NCI-H1694 treated with DMSO at 0.1 percent for 48 hours (cell line): ENCODE measurements at regions not wholly inside any gene's neighbourhood (a gene's known extent, or its start where the extent isn't known, plus 50 kb on each side); places are given as distances from the start of the nearest gene placed in this dataset.

ENCODE experiments used
- DNase-seq: peaks from one replicate; lab custom pipeline; 2025; lab: John Stamatoyannopoulos, UW

DNA sequence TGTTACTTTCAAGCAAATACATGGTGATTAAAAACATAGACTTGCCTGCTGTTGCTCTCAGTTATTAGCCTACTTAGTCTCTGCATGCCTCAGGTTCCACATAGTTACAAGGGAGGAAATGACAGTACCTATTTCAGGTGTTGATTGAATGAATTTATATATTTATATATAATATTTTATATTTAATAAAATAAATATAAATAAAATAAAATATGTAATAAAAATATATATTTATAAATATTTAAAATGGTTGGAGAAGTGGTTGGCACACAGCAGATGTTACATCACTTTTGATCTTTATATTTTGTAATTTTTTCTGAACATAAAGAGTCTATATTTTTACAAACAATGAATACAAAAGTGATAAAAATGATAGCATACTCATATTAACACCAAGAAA, 716.0 kb upstream of the EYS start:
- no peak for DNase-seq

DNA sequence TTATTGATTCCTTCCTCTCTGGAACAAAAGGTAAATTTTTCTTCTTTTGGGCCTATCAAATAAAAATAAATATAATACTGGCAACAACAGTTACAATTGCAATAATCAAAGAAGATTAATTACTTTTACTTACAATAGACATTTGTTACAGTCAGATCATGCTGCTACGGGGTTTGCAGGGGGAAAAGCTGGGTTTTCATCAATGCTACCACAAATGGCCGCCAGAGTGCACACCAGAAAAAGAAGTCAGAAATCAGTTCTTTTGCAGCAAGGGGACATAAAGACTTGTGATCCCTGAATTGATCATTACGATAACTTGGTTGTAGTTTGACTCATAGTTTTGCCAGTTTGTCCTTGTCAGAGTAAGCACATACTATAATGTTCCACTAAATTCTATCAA, 714.5 kb upstream of the EYS start:
- DNase-seq, result no peak

DNA sequence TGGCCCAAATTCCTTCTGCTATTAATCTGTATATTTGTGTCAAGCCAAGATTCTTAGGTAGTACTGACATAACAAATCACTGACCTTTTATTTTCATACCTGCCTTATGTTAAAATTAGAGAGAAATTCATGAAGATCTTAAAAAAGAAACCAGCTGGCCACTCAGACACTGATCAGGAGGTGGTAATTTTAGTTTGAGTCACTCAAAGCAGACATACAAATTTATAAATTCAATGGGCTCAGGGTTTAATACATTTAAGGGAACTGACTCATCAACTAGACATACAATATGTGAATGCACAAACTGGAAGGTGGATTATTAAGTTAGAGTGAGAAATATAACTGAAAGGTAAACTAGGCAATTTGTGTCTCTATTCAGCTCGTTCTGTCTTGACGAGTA, 711.9 kb upstream of the EYS start:
- no peak for DNase-seq

DNA sequence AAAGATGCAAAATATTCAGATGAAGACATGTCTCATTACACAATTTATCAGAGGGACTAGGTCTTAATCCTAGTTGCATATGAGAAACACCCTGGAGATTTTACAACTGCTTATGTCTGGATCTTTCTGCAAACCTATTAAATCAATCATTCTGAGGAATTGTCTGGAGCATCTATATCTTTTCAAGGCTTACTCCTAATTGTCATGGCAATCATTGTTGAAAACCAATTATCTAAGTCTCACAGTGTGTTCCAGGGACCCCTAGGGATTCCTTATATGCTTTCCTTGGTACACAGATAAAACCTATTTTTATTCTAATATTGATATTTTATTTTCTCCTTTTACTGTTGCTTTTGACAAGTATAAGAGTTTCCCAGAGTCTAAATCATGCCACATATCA, 696.9 kb upstream of the EYS start:
- DNase-seq, result no peak

DNA sequence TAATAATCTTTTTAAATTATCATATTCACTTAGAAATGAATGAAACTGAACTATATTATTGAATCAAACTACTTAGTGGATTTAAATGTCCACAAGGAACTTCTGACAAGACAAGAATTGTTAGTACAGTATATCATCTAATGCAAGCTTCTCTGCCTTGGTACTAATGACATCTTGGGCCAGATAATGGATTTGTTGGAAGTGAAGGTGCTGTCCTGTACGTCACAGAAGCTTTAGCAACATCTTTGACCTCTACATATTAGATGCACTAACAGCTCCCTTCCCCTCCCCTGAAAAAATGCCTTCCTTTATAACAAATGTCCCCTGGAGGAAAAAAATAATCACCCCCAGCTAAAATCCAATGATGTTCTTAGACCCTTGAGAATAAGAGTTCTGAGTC, 695.8 kb upstream of the EYS start:
- no peak for DNase-seq

- no peak for DNase-seq
Measured at GRCh38 chr6:66396549-66396948, 689.5 kb upstream of the EYS start.

GRCh38 chr6:66396145-66396544, 689.1 kb upstream of the EYS start:
- no peak for DNase-seq

DNA sequence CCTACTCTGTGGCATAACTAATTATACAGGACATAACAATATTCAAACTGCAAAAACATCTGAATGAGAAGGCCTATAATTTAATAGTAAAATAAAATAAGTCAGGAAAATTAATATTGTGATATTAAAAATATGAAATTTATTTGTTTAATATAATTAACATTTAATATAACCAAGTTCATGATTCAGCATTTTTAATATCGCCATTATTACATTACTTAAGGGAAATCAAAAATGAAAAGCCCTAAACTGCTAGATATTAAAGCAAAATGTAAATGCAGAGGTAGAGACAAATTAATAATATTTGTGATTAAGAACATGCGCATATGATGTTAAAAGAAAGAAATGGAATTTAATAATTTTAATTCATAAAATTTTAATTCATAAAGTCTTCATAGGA, 683.4 kb upstream of the EYS start:
- no peak for DNase-seq

DNA sequence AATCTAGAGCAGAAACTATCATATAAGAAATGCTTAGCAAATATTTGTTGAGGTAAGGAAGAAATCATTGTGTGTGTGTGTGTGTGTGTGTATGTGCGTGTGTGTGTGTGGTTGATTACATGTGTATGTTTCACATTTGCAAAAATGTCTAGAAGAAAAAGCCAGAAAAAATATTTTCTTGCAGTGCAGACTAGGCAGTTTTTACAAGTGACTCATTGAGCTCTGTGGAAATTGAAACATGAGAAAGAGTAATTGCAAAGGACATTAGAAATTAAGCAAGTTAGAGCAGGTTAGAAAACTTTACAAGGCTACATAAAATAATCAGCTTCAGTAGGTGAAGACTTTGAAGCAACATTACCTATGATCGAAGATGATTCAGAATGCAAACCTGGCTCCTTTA, 669.0 kb upstream of the EYS start:
- DNase-seq, result no peak

- DNase-seq, result no peak
Measured at GRCh38 chr6:66369407-66369806, 662.4 kb upstream of the EYS start.

GRCh38 chr6:66362888-66363287, 655.9 kb upstream of the EYS start:
- no peak for DNase-seq

- DNase-seq, result no peak
Measured at GRCh38 chr6:66361886-66362285, 654.9 kb upstream of the EYS start.

DNA sequence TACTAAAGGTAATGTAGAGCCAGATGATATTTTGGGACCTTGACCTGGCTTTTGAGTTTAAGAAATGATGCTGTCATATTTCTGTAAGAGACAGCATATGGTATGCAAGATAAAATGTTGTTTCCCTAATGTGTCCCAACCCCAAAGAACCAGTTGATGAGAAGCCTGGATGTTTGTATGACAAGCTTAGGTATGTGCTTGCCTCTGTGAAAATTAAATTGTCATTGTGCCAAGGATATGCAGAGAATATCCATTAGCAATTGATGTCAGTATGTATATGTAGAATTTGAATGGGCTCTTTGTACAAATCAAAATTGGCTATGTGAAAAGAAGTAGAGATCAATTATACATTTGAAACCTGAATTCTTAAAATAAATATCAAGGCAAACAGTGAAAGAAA, 650.8 kb upstream of the EYS start:
- no peak for DNase-seq

GRCh38 chr6:66355471-66355870, 648.4 kb upstream of the EYS start:
- no peak for DNase-seq

DNA sequence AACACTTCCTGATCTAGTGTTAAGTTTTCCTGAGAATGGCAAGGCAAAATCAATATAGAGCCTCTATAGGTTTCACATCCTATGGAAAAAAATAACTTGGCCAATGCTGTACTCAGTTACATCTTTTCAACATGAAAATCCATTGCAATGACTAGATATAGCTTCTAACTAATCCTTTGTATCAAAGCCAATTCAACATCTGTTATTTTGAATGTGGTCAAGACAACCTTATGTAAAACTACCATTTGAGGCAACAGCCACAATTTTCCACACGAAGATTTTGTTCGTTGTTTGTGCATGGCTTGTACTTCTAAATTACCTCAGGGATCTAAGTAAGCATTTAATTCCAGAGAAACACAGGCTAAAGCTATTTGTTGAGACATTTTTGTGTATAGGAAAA, 637.8 kb upstream of the EYS start:
- no peak for DNase-seq

DNA sequence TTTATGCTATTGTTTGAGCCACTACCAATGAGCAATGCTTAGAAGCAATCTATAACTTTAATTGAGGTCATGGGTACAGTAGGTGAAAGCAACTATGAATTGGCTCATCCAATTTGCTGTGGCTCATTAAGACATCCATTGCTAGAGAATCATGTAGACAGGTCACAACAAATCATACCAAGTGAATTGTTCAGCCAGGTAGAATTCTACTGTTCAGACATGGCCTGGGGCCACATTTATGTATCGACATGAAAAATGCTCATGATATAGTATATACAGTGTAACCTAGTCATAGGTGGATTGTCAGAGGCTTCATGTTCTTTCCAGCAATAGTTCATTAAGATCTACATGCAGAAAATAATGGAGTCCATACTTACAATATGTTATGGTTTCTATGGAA, 633.7 kb upstream of the EYS start:
- no peak for DNase-seq

DNA sequence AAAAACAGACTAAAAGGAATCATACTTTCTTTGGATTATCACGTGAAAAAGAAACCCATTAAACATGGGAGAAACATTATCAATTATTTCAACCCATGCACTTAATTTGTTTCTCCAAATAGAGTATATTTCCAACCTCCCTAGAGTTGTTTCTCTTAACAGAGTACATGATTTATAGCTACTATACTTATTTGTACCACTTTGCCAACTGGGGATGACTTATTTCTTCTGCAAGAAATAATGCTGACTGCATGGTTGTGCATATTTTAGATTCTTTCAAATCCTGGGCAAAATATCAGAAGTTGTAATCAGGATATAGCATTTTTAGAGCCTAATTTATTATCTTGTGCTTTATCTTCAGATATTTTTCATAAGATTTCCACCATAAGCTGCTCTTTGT, 629.1 kb upstream of the EYS start:
- DNase-seq, result no peak

DNA sequence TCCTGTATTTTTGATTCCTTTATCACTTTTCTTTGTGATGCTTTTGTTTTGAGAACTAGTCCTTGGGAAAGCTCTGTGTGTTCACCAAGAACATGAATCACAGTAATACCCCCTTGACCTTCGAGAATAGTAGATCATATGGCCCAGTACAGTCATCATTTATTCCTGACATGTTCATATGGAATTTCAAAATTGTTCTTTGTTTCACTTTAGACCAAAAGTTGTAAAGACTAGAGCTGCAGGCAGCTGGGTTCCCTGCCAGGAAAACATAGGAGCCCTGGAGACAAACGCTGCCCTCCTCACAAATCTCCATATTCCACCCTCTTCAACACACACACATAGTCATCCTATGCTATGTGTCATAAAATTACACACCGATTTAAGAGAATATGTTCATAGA, 621.2 kb upstream of the EYS start:
- no peak for DNase-seq

DNA sequence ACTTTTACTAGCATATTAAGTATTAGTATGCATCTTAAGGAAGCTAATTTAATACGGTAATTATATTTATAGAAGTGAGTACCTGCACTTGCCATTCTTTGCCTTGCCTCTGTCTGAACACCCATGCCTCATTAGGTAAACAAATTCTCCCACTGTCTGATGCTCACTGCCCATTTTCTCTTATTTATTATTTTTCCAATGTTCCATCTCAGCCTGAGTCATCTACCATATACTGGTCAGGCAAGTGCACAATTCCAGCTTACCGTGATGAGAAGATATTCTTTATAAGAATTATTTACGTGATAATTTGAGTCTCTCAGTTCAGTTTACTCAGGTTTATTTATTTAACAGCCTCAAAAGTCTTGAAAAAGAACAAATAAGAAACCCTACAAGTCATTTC, 619.2 kb upstream of the EYS start:
- DNase-seq, result no peak

DNA sequence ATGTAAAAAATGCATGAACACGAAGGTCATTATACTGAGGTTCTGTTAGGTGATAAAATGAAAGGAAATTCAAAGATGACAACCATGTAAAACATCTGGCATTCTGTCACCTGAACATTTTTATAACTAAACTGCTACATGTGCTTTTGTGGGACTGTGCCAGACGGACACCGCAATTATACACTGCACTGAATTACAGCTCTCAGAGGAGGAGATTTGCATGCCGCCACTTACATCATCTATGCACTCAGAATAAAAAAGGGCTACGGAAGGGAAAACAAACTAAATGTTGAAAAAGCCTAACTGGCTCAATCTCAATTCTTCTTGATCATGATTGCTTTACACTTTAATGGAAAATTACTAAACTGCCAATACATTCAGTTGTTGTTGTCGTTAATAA, 614.0 kb upstream of the EYS start:
- DNase-seq, result no peak

DNA sequence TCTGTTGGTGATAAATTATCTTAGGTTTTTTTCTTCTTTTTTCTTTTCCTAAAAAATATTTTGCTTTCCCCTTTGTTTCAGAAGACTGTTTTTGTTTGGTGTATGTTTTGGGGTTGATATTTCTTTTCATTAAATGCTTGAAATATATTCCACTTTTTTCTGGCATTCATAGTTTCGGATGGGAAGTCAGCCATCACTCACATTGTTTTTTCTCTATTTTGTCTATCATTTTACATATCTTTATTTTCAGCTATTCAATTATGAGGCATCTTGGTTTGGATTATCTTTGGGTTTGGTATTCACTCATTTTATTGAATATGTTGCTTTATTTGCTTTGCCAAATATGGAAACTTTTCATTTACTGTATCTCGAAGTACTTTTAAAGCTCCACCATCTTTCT, 600.5 kb upstream of the EYS start:
- no peak for DNase-seq

GRCh38 chr6:66291905-66292304, 584.9 kb upstream of the EYS start:
- no peak for DNase-seq

DNA sequence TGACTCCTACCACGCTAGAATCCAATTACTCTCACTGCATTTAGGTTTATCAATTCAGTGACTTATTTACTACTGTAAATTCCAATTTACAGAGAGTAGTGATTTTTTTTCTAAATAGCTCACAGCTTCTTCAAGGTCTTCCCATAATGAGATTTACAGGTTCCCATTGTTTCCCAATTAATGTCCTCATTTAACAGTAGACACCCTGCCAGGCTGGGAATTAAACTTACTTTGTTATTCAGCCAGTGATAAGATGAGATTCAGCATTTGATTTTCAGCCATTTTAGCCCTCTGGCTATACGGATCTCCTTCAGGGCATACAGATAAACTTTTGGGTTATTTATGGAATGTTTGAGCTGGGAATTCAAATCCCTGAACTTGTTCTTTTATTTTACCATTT, 582.9 kb upstream of the EYS start:
- no peak for DNase-seq

DNA sequence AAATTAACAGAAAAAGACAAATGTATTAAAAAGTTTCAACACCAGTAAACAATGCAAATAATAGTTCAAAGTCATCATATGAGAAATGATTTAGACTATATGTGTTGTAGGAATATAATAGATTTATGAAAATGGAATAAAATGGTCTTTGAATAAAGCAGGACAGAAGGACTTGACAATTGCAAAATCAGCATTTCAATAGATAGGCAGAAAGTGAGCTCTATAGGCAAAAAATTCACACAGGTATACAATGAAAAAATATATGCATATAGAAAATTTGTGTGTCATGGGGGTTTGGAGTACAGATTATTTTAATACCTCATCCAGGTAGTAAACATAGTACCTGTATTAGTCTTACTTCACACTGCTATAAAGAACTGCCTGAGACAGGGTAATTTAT, 571.1 kb upstream of the EYS start:
- DNase-seq, result no peak

DNA sequence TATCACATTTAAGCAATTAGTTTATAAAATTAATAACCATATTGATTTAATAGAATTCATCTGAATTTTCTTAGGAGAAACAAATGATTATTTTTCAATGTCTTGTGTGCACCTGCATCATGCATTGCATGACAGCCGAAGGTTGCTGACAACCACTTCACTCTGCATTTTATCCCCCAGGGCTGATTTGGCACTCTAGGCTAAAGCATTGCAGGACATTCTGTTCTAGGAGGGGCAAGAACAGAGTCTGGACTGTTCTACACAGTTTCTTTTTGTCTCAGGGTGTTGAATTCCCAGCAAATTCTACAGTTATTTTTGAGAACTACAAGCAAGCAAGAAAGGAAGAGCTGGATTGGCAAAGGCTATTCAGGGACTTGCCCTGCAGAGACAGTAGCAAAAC, 570.4 kb upstream of the EYS start:
- DNase-seq, result no peak

GRCh38 chr6:66265737-66266136, 558.7 kb upstream of the EYS start:
- DNase-seq, result no peak
